ENCODE measurements at regions not wholly inside any gene's neighbourhood (a gene's known extent, or its start where the extent isn't known, plus 50 kb on each side); places are given as distances from the start of the nearest gene placed in this dataset.

DNA sequence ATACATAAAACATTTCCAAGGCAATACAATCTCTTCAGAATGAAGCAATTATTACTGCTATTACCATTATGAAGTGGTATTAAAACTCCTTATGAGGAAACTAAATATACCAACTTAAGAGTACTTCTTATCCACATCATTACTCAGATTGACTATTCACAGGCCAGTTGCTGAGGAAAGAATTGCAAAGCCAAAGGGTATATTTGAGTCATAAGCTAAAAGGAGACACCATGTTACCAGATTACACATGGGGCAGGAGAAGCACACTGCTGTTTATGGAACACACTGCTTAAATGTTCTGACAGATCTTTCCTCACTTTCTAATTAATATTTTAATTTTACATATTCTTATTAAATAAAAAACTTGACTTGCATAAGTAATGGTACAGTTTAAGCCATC is 1726.4 kb upstream of the NUDT12 start:
- DNase-seq (no peak), ATAC-seq (no peak)
- intact Hi-C loops (cut with DNase I), result no loop called here
- TF ChIP-seq POLR2A (IDR thresholded peaks at IDR 0.05) (no peak), CTCF (IDR thresholded peaks at IDR 0.05) (no peak)
- H3K4me1 ChIP-seq, result no peaks in the 10 kb centered on the region
- no peaks in the 10 kb centered on the region for H3K36me3 ChIP-seq
- no peaks in the 10 kb centered on the region for H3K27me3 ChIP-seq
- H3K9me3 ChIP-seq, result no peaks in the 10 kb centered on the region
- no peak overlapping the region for H3K4me3 ChIP-seq
- H3K27ac ChIP-seq, result no peak overlapping the region

GRCh38 chr5:105283134-105283533 is 1720.5 kb upstream of the NUDT12 start:
- Histone ChIP-seq H3K4me1 (no peaks in the 10 kb centered on the region), H3K27ac (no peak overlapping the region), H3K9me3 (no peaks in the 10 kb centered on the region), H3K27me3 (no peaks in the 10 kb centered on the region), H3K4me3 (no peak overlapping the region), H3K36me3 (no peaks in the 10 kb centered on the region)
- no peak for ATAC-seq
- intact Hi-C loops (cut with DNase I), result no loop called here
- no peak for DNase-seq
- TF ChIP-seq CTCF (IDR thresholded peaks at IDR 0.05), result no peak
- TF ChIP-seq POLR2A (IDR thresholded peaks at IDR 0.05), result no peak

- no peaks in the 10 kb centered on the region for H3K4me1 ChIP-seq
- no peaks in the 10 kb centered on the region for H3K27me3 ChIP-seq
- H3K27ac ChIP-seq, result no peak overlapping the region
- DNase-seq, result no peak
- intact Hi-C loops (cut with DNase I), result no loop called here
- H3K4me3 ChIP-seq, result no peak overlapping the region
- no peaks in the 10 kb centered on the region for H3K9me3 ChIP-seq
- 25% methylated on average over 1 of the region's 1 CpG for WGBS (ENCODE audit: insufficient coverage, low coverage, low lambda C conversion rate, missing lambda C conversion rate)
- no peaks in the 10 kb centered on the region for H3K36me3 ChIP-seq
- no peak for ATAC-seq
- TF ChIP-seq CTCF (IDR thresholded peaks at IDR 0.05), result no peak
- no peak for TF ChIP-seq POLR2A (IDR thresholded peaks at IDR 0.05)
These were observed 1711.5 kb upstream of the NUDT12 start for GRCh38 chr5:105274079-105274478.

DNA sequence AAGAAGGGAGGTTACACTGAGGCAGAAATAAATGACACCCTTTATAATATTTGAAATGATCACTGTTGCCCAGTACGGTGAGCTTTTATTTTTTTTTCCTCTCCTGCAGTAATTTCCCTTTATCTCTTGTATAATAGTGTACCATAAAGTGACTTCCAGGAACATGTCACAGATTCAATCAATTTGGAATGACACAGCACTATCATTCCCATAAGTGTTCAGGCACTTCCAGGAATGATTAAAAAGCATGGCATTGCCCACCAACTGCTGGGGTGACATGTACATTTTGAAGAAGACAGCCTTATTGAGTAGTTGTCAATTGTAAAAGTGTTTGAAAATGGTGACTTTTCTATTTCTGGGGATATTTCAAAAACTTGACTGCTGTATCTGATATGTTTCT is 1700.9 kb upstream of the NUDT12 start:
- intact Hi-C loops (cut with DNase I), result no loop called here
- no peak for TF ChIP-seq CTCF (IDR thresholded peaks at IDR 0.05)
- no peak for TF ChIP-seq POLR2A (IDR thresholded peaks at IDR 0.05)

DNA sequence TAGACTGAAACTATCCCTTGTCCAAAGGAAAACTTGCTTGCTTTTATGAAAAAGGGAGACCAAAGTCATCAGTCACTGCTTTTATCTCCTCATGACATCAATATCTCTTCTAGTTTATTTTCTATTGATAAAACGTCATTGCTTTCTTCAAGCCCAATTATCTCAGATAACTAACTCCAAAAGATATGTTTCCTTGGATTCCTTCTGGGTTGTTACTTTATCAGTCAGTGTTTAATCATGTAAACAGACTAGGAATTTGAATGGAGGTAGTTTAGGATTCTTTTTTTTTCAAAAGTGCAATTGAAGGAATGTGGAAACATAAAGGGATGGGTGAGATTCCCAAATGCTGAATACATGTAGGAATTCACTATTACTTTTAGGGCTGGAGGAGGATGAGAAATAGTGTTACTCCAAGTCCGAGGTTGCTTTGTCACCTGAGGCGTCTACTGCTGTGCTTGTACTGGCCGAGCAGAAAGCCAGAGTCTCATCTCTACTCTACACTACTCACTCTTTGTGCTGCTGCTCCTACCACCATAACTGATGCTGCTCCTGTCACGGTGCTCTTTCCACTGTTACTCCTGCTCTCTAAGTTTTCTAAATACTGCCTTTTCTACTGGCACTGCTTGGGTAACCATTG is 1697.1 kb upstream of the NUDT12 start:
- no peak for ATAC-seq

More for the DNA sequence above, 1700.9 kb upstream of the NUDT12 start:
- H3K4me1 ChIP-seq, result no peaks in the 10 kb centered on the region
- ATAC-seq (no peak), DNase-seq (no peak)
- no peaks in the 10 kb centered on the region for H3K9me3 ChIP-seq
- no peaks in the 10 kb centered on the region for H3K27me3 ChIP-seq
- no peaks in the 10 kb centered on the region for H3K36me3 ChIP-seq
- no peak overlapping the region for H3K4me3 ChIP-seq
- 33% methylated on average over 1 of the region's 1 CpG for whole genome bisulfite sequencing (ENCODE audit: insufficient coverage, low coverage, low lambda C conversion rate, missing lambda C conversion rate)
- no peak overlapping the region for H3K27ac ChIP-seq

More for the DNA sequence above, 1697.1 kb upstream of the NUDT12 start:
- intact Hi-C loops (cut with DNase I), result no loop called here
- TF ChIP-seq CTCF (IDR thresholded peaks at IDR 0.05) (no peak), POLR2A (IDR thresholded peaks at IDR 0.05) (no peak)
- Histone ChIP-seq H3K36me3 (no peaks in the 10 kb centered on the region), H3K4me1 (no peaks in the 10 kb centered on the region), H3K27ac (no peak overlapping the region), H3K4me3 (no peak overlapping the region), H3K27me3 (no peaks in the 10 kb centered on the region), H3K9me3 (no peaks in the 10 kb centered on the region)
- WGBS (ENCODE audit: insufficient coverage, low coverage, low lambda C conversion rate, missing lambda C conversion rate), result 24% methylated on average over 5 of the region's 5 CpGs
- no peak for DNase-seq

Data from right lobe of liver (tissue), 6 donors.